A673 (cell line): ENCODE measurements at regions not wholly inside any gene's neighbourhood (a gene's known extent, or its start where the extent isn't known, plus 50 kb on each side); places are given as distances from the start of the nearest gene placed in this dataset.

Source experiments
- BruUV-seq: library from RNA; stranded (reverse); fragments of 400-500 nt; replicated peaks from 2 replicates; lab custom pipeline; 2021; lab: Mats Ljungman, UMichigan
- CTCF ChIA-PET: fragments of 300-600 bp; sonication (Branson Sonifier 250); formaldehyde crosslinking; loops from one replicate; lab custom pipeline; 2022; ENCODE audit warnings: antibody characterized with exemption; lab: Charles Lee
- POLR2A ChIA-PET: fragments of 300-600 bp; sonication (Branson Sonifier 250); formaldehyde crosslinking; loops from one replicate; lab custom pipeline; 2022; ENCODE audit warnings: antibody characterized with exemption; ENCODE audit not compliant: low non-redundant PET; lab: Charles Lee
- DNase-seq: peaks from one replicate; pipeline ENCODE4 v3.0.0-alpha.2; 2015; ENCODE audit warnings: low spot score
- H3K27ac ChIP-seq: fragments of 200-600 bp; sonication (generic); 2 replicates; pipeline ENCODE4 v1.5.1; 2016; ENCODE audit warnings: mixed run types, low read depth, mild to moderate bottlenecking, mixed read lengths, antibody characterized with exemption, low read length; ENCODE audit not compliant: poor library complexity, severe bottlenecking
- H3K27me3 ChIP-seq: fragments of 200-600 bp; sonication (generic); replicated peaks from 2 replicates; pipeline ENCODE4 v1.6.1; 2017; ENCODE audit warnings: mixed run types, low read depth, mild to moderate bottlenecking, mixed read lengths, antibody characterized with exemption, low read length; ENCODE audit not compliant: insufficient read depth, poor library complexity
- H3K36me3 ChIP-seq: fragments of 200-600 bp; sonication (generic); 2 replicates; pipeline ENCODE4 v1.6.1; 2016; ENCODE audit warnings: mixed run types, mild to moderate bottlenecking, mixed read lengths, antibody characterized with exemption, low read length; ENCODE audit not compliant: insufficient read depth, poor library complexity, severe bottlenecking
- H3K4me1 ChIP-seq: fragments of 200-600 bp; sonication (generic); 2 replicates; pipeline ENCODE4 v1.6.1; 2017; ENCODE audit warnings: mixed run types, mild to moderate bottlenecking, mixed read lengths, antibody characterized with exemption, low read length; ENCODE audit not compliant: insufficient read depth, poor library complexity, severe bottlenecking
- H3K4me3 ChIP-seq: fragments of 200-600 bp; sonication (generic); 2 replicates; pipeline ENCODE4 v1.5.1; 2016; ENCODE audit warnings: low read depth, mixed run types, mild to moderate bottlenecking, mixed read lengths, low read length; ENCODE audit not compliant: poor library complexity, severe bottlenecking
- H3K9me3 ChIP-seq: fragments of 200-600 bp; sonication (generic); 2 replicates; pipeline ENCODE4 v1.6.1; 2016; ENCODE audit warnings: mixed run types, low read depth, mild to moderate bottlenecking, mixed read lengths, antibody characterized with exemption, low read length; ENCODE audit not compliant: poor library complexity, severe bottlenecking
- CTCF ChIP-seq: fragments of 300-800, 200-600 bp; sonication (generic); conservative IDR thresholded peaks from 2 replicates; pipeline ENCODE4 v1.5.1; 2017; ENCODE audit warnings: low read depth, mild to moderate bottlenecking, antibody characterized with exemption, low read length, moderate library complexity, mixed read lengths
- EZH2 ChIP-seq: fragments of 200-600 bp; sonication (generic); IDR thresholded peaks from 2 replicates; pipeline ENCODE4 v1.6.1; 2017; ENCODE audit warnings: borderline replicate concordance, low read depth, mild to moderate bottlenecking, mixed read lengths, antibody characterized with exemption, low read length; ENCODE audit not compliant: poor library complexity, severe bottlenecking
- intact Hi-C: fragments of 100-400 bp; cut with micrococcal nuclease; formaldehyde crosslinking; loops from one replicate; pipeline ENCODE4 v1.10.0; 2022; ENCODE audit not compliant: unreplicated experiment

GRCh38 chr2:156727867-156728266 lies 291.7 kb downstream of the GPD2 start:
- Histone ChIP-seq H3K4me1 (no peaks in the 10 kb centered on the region), H3K36me3 (no peaks in the 10 kb centered on the region), H3K27ac (no peak overlapping the region), H3K9me3 (no peaks in the 10 kb centered on the region), H3K4me3 (no peak overlapping the region), H3K27me3 (peaks cover 3% of the 10 kb centered on the region)
- BruUV-seq, result no TSS peak
- no peak for DNase-seq
- TF ChIP-seq CTCF (no peak), EZH2 (no peak)
- POLR2A ChIA-PET, result no interaction called here
- CTCF ChIA-PET, result no interaction called here
- intact Hi-C loops, result no loop called here

- POLR2A ChIA-PET, result no interaction called here
- no peaks in the 10 kb centered on the region for H3K36me3 ChIP-seq
- H3K4me3 ChIP-seq, result no peak overlapping the region
- CTCF ChIA-PET, result no interaction called here
- no peak for DNase-seq
- BruUV-seq, result no TSS peak
- H3K9me3 ChIP-seq, result no peaks in the 10 kb centered on the region
- intact Hi-C loops, result no loop called here
- no peak for TF ChIP-seq EZH2
- no peak for TF ChIP-seq CTCF
- H3K4me1 ChIP-seq, result no peaks in the 10 kb centered on the region
- H3K27me3 ChIP-seq, result peaks cover 3% of the 10 kb centered on the region
- no peak overlapping the region for H3K27ac ChIP-seq
Measured at GRCh38 chr2:156728328-156728727, 292.1 kb downstream of the GPD2 start.

GRCh38 chr2:156731506-156731905 lies 295.3 kb downstream of the GPD2 start:
- ChIA-PET CTCF (no interaction called here), POLR2A (no interaction called here)
- DNase-seq, result no peak
- H3K4me3 ChIP-seq, result no peak overlapping the region
- no TSS peak for BruUV-seq
- no peak overlapping the region for H3K27ac ChIP-seq
- intact Hi-C loops, result no loop called here
- TF ChIP-seq CTCF (no peak), EZH2 (no peak)
- H3K4me1 ChIP-seq, result no peaks in the 10 kb centered on the region
- H3K9me3 ChIP-seq, result no peaks in the 10 kb centered on the region
- H3K27me3 ChIP-seq, result peaks cover 8% of the 10 kb centered on the region
- no peaks in the 10 kb centered on the region for H3K36me3 ChIP-seq
